Gastroesophageal sphincter (tissue), 3 donors: ENCODE measurements at regions not wholly inside any gene's neighbourhood (a gene's known extent, or its start where the extent isn't known, plus 50 kb on each side); places are given as distances from the start of the nearest gene placed in this dataset.
"Not testable (repeated sequence)": the region's sequence is repeated elsewhere in the genome, so short reads cannot be mapped to it uniquely, and the experiment has no call there.

Experiments used
- CTCF ChIP-seq, 4 experiments: fragments of 200-600 bp in 2 of 4; fragments of 450-650 bp in 2 of 4; sonication (generic) in 1 of 4; IDR thresholded peaks; one replicate each; pipeline ENCODE4 v1.5.1; 2017 to 2019; ENCODE audit warnings: antibody characterized with exemption in 4 of 4, mild to moderate bottlenecking in 2 of 4, moderate library complexity in 2 of 4
- POLR2AphosphoS5 ChIP-seq: sonication (generic); formaldehyde crosslinking; IDR thresholded peaks from one replicate; pipeline ENCODE4 v1.6.1; 2017; ENCODE audit warnings: antibody characterized with exemption

- TF ChIP-seq POLR2AphosphoS5; CTCF (IDR thresholded peaks at IDR 0.05): not testable (repeated sequence)
These were observed 139.3 kb downstream of the ATXN7L3B start for GRCh38 chr12:74676955-74677354.
